RWPE1 (cell line): ENCODE measurements at regions not wholly inside any gene's neighbourhood (a gene's known extent, or its start where the extent isn't known, plus 50 kb on each side); places are given as distances from the start of the nearest gene placed in this dataset.
"Not testable (repeated sequence)": the region's sequence is repeated elsewhere in the genome, so short reads cannot be mapped to it uniquely, and the experiment has no call there.

Experiments used
- CTCF ChIA-PET: fragments of 350-600 bp; sonication (Branson Sonifier 250); formaldehyde crosslinking; extraction: SDS; loops from one replicate; lab custom pipeline; 2021; lab: Yijun Ruan, JAX
- POLR2A ChIA-PET: fragments of 400-600 bp; formaldehyde crosslinking; extraction: SDS; loops from one replicate; lab custom pipeline; 2020; ENCODE audit warnings: antibody characterized with exemption; ENCODE audit not compliant: low non-redundant PET; lab: Yijun Ruan, JAX
- DNase-seq: peaks from one replicate; pipeline ENCODE4 v3.0.0; 2012; ENCODE audit warnings: low spot score
- H3K27ac ChIP-seq: fragments of 450-650 bp; 2 replicates; pipeline ENCODE4 v1.5.1; 2017
- TF ChIP-seq, protein P1 (sequence below): fragments of 450-650 bp; conservative IDR thresholded peaks from 2 replicates; pipeline ENCODE4 v1.5.1; 2017; ENCODE audit warnings: low read depth, mild to moderate bottlenecking

DNA sequence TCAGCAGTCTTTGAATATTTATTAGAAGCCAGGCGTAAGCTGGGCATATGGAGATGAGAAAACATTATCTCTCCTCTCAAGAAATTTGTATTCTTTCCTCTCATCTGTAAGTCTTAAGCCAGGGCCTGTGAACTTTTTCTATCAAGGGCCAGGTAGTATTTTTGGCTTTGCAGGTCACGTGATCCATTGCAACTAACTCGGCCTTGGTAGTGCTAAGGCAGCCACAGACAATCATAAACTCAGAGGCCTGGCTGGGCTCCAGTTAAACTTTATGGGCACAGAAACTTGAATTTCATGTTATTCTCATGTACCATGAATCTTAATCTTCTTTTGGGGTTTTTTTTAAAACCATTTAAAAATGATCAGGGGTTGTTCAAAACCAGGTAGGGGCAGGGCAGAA, 117.4 kb upstream of the PELI2 start:
- TF ChIP-seq, protein P1, sequence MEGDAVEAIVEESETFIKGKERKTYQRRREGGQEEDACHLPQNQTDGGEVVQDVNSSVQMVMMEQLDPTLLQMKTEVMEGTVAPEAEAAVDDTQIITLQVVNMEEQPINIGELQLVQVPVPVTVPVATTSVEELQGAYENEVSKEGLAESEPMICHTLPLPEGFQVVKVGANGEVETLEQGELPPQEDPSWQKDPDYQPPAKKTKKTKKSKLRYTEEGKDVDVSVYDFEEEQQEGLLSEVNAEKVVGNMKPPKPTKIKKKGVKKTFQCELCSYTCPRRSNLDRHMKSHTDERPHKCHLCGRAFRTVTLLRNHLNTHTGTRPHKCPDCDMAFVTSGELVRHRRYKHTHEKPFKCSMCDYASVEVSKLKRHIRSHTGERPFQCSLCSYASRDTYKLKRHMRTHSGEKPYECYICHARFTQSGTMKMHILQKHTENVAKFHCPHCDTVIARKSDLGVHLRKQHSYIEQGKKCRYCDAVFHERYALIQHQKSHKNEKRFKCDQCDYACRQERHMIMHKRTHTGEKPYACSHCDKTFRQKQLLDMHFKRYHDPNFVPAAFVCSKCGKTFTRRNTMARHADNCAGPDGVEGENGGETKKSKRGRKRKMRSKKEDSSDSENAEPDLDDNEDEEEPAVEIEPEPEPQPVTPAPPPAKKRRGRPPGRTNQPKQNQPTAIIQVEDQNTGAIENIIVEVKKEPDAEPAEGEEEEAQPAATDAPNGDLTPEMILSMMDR: no peak
- no peak overlapping the region for H3K27ac ChIP-seq
- DNase-seq: no peak
- ChIA-PET POLR2A (no interaction called here), CTCF (no interaction called here)

DNA sequence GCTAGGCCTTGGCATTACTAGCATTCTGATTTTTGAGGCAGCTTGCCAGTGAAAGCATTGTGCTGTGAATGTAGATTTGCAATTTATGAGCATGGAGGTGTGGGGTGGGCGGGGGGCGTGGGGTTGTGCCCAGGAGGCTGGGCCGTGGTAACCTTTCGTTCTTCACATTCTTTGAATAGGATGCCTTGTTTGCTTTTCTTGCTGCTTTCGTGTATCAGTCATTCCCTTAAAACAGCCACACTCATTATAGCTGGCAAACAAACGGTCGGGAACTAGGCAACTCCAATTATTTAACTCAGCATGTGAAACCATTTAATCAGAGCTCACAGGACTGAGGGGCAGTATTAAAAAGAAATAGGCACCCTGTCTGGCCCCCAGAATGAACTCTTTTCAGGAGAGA, 115.9 kb upstream of the PELI2 start:
- TF ChIP-seq, protein P1: no peak
- H3K27ac ChIP-seq: no peak overlapping the region
- ChIA-PET CTCF (interaction anchor here (0.9 kb wide), 1 partner anchor 282 kb away, joined by 4 read pairs; no protein-coding TSS in a partner anchor), POLR2A (no interaction called here)
- DNase-seq: no peak

DNA sequence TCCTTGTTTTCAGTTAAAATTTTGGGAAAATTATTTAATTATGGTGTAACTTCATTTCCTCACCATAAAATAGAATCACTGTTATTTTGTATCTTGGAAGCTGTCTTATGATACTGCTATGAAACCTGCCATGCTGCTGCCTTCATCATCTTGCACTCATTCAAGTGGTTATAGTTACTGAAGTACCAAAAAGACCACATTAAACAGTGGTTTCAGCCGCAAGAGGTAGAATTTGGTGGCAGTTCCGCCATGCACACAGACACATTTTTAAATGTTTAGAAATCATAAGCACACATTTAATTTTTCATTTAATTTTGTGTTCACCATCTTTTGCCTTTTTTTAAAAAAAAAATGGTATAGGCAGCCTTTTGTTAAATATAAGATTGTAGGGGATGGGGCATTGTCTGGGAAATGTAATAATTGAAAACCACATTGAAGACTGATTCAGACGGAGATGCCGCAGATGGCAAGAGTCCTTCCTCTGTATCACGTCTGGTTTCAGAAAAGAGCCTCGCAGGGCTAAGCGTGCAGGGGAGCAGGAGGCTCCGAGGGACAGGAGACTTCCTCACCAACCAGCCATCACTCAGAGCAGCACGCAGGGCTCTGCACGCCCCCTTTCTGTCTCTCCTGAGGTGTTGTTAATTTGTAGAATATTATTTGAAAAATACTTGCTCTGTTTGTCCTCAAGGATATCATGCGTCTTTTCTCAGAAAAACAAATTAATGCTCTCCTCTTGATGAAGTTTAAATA, 115.2 kb upstream of the PELI2 start:
- CTCF ChIA-PET: interaction anchor here (0.9 kb wide), 1 partner anchor 283 kb away, joined by 4 read pairs; no protein-coding TSS in a partner anchor
- no peak for DNase-seq
- POLR2A ChIA-PET: no interaction called here
- TF ChIP-seq, protein P1: no peak
- H3K27ac ChIP-seq: no peak overlapping the region

DNA sequence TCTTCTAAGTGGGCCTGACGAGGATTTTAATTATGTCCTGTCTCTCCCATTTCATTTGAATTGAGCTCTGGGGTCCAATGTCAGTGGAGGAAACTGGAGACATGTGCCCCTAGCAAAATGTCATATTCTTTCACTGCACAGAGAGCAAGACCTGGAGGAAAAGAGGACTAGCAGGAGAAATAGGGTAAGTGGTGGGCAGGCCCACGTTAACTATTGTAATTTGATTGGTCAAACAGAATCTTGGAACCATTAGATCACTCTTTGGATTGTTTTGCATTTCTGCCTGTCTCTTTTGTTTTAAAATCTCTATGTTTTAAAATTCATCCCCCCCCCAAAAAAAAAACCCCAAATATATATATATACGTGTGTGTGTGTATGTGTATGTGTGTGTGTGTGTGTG, 113.9 kb upstream of the PELI2 start:
- ChIA-PET CTCF (no interaction called here), POLR2A (no interaction called here)
- no peak for DNase-seq
- no peak overlapping the region for H3K27ac ChIP-seq
- TF ChIP-seq, protein P1: no peak

DNA sequence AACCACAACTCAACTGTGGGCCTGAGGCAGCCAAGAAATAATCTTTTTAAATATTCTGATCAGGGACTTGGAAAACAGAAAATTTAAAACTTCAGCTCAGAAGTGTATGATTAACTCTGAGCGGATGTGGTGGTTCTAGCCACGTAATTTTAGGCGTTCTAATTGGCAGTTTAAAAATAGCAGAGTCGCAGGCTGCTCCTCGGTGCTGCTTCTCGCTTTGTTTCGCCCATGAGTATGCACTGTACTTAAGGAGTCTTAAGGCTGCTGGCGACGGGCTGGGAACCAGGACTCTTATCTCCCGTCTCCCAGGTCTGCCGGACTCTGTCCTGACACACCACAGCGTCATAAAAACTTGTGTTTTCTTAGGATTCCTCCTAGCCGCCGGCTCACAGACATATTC, 113.4 kb upstream of the PELI2 start:
- TF ChIP-seq, protein P1: no peak
- POLR2A ChIA-PET: no interaction called here

DNA sequence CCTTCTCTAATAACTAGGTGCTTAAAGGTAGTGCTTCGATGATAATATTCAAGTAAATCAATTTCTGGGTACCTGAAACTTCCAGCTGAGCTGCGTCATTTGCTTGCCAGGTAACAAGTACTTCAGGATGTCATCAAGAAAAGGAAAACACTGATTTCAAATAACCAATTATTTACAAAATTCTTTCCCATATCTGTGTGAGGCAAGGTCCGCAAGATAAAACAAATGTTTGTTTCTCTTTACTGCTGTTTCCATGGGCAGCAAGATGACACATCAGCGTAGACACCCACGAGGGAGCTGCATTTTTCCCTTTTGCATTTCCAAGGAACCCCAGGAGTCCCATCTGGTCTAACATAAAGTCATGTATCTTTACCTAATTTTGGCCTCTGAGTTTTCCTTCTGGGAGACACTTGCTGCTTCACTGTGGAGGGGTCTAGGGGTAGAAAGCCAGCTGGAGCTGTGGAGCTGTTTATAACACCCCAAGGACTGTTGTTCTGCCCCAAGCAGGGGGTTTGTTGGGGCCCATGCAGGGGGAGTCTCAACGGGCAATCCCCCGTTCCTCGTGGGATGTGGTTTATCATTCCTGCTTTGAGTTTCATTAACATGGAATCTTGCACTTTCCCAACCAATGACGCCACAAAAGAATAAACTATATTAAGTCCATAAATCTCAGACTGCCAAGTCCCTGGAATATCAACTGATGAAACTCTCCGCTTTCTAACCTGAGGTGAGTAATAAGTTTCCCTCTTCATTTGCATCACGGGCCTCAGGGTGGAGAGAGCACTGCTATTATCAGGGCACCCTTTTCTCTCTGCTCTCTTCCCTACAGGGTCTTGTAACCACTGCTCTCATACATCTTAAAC, 112.8 kb upstream of the PELI2 start:
- POLR2A ChIA-PET: no interaction called here
- CTCF ChIA-PET: no interaction called here
- TF ChIP-seq, protein P1: no peak
- DNase-seq: no peak
- H3K27ac ChIP-seq: no peak overlapping the region

More for the DNA sequence above, 113.4 kb upstream of the PELI2 start:
- CTCF ChIA-PET: no interaction called here
- no peak overlapping the region for H3K27ac ChIP-seq
- DNase-seq: no peak

DNA sequence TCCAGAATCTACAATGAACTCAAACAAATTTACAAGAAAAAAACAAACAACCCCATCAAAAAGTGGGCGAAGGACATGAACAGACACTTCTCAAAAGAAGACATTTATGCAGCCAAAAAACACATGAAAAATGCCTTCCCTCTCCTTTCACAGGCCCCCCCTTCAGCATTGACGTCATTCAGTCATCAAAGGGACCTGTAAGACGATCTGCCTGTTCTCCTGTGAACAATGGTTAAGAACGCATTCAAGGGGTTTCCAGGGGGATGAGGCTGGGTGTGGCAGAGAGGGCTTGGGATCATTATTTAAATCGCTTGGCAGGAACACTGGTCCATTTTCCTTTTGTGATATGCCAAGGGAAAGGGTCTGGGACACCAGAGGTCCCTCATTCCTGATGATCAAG, 110.7 kb upstream of the PELI2 start:
- H3K27ac ChIP-seq, DNase-seq, CTCF ChIA-PET, POLR2A ChIA-PET: not testable (repeated sequence)
